WTC11 (cell line): ENCODE measurements at regions not wholly inside any gene's neighbourhood (a gene's known extent, or its start where the extent isn't known, plus 50 kb on each side); places are given as distances from the start of the nearest gene placed in this dataset.

ENCODE experiments used
- ATAC-seq: fragments of 200-7000 bp; cut with Tn5 transposase; 2 replicates; pipeline ENCODE4 v1.10.0; 2021; ENCODE audit warnings: mild to moderate bottlenecking, moderate library complexity
- CTCF ChIA-PET: fragments of 300-600 bp; sonication (Branson Sonifier 250); formaldehyde crosslinking; loops from one replicate; lab custom pipeline; 2021; ENCODE audit warnings: antibody characterized with exemption; lab: Charles Lee
- POLR2A ChIA-PET: fragments of 350-600 bp; sonication (Branson Sonifier 250); formaldehyde crosslinking; loops from one replicate; lab custom pipeline; 2021; ENCODE audit warnings: antibody characterized with exemption; lab: Charles Lee
- DNase-seq: peaks from one replicate; pipeline ENCODE4 v3.0.0; 2021; ENCODE audit warnings: low spot score
- H3K27ac Mint-ChIP-seq: 2 replicates; pipeline ENCODE4 v1.8.0; 2021; ENCODE audit warnings: mixed read lengths
- H3K27me3 Mint-ChIP-seq: 2 replicates; pipeline ENCODE4 v1.8.0; 2021; ENCODE audit warnings: low read depth, mild to moderate bottlenecking, moderate library complexity, mixed read lengths
- H3K36me3 Mint-ChIP-seq: 2 replicates; pipeline ENCODE4 v1.8.0; 2021; ENCODE audit warnings: mixed read lengths
- H3K4me1 Mint-ChIP-seq: 2 replicates; pipeline ENCODE4 v1.8.0; 2022; ENCODE audit warnings: mixed read lengths
- H3K4me3 Mint-ChIP-seq: 2 replicates; pipeline ENCODE4 v1.8.0; 2021; ENCODE audit warnings: mild to moderate bottlenecking, moderate library complexity, mixed read lengths
- H3K9me3 Mint-ChIP-seq: 2 replicates; pipeline ENCODE4 v1.8.0; 2021; ENCODE audit warnings: mixed read lengths
- ATF1 ChIP-seq: sonication (generic); formaldehyde crosslinking; IDR thresholded peaks from 2 replicates; pipeline ENCODE4 v1.8.1; 2023; ENCODE audit warnings: mild to moderate bottlenecking, moderate library complexity, missing genetic modification reagents
- CREB1 ChIP-seq: sonication (generic); formaldehyde crosslinking; IDR thresholded peaks from 2 replicates; pipeline ENCODE4 v1.8.0; 2023; ENCODE audit warnings: mild to moderate bottlenecking, missing genetic modification reagents
- ELF4 ChIP-seq: sonication (generic); formaldehyde crosslinking; IDR thresholded peaks from 2 replicates; pipeline ENCODE4 v1.8.1; 2022; ENCODE audit warnings: low read depth, mild to moderate bottlenecking, moderate library complexity, missing genetic modification reagents
- EMX1 ChIP-seq: fragments of 250-450 bp; sonication (Bioruptor Pico); IDR thresholded peaks from 2 replicates; pipeline ENCODE4 v1.8.0; 2021; ENCODE audit warnings: mild to moderate bottlenecking
- ESRRA ChIP-seq: sonication (generic); formaldehyde crosslinking; IDR thresholded peaks from 2 replicates; pipeline ENCODE4 v1.8.1; 2022; ENCODE audit warnings: mild to moderate bottlenecking, missing genetic modification reagents, borderline replicate concordance
- GRHL2 ChIP-seq: fragments of 250-450 bp; sonication (Bioruptor Pico); IDR thresholded peaks from 2 replicates; pipeline ENCODE4 v1.8.0; 2022; ENCODE audit warnings: mild to moderate bottlenecking, moderate library complexity; ENCODE audit not compliant: insufficient replicate concordance, severe bottlenecking
- HMGA2 ChIP-seq: fragments of 250-450 bp; sonication (Bioruptor Pico); IDR thresholded peaks from 2 replicates; pipeline ENCODE4 v1.4.0; 2021; ENCODE audit warnings: mild to moderate bottlenecking, moderate library complexity
- NFE2L1 ChIP-seq: sonication (generic); formaldehyde crosslinking; IDR thresholded peaks from 2 replicates; pipeline ENCODE4 v1.8.1; 2023; ENCODE audit warnings: missing genetic modification reagents
- NR2C2 ChIP-seq: sonication (generic); formaldehyde crosslinking; IDR thresholded peaks from 2 replicates; pipeline ENCODE4 v1.8.0; 2022; ENCODE audit warnings: mild to moderate bottlenecking, missing genetic modification reagents
- TCF7 ChIP-seq: sonication (generic); formaldehyde crosslinking; IDR thresholded peaks from 2 replicates; pipeline ENCODE4 v1.8.0; 2022; ENCODE audit warnings: mild to moderate bottlenecking, low read depth, missing genetic modification reagents, moderate library complexity
- USF2 ChIP-seq: sonication (generic); formaldehyde crosslinking; IDR thresholded peaks from 2 replicates; pipeline ENCODE4 v1.8.1; 2023; ENCODE audit warnings: mild to moderate bottlenecking, missing genetic modification reagents, moderate library complexity
- ZNF512 ChIP-seq: sonication (generic); formaldehyde crosslinking; IDR thresholded peaks from 2 replicates; pipeline ENCODE4 v1.8.1; 2022; ENCODE audit warnings: missing genetic modification reagents, borderline replicate concordance
- TF ChIP-seq, protein P1 (sequence below): sonication (generic); formaldehyde crosslinking; IDR thresholded peaks from 2 replicates; pipeline ENCODE4 v1.8.0; 2022; ENCODE audit warnings: mild to moderate bottlenecking, missing genetic modification reagents
- TF ChIP-seq, protein P2 (sequence below): fragments of 250-450 bp; sonication (Bioruptor Pico); IDR thresholded peaks from 2 replicates; pipeline ENCODE4 v2.1.2; 2022; ENCODE audit warnings: mild to moderate bottlenecking, moderate library complexity
- TF ChIP-seq, protein P3 (sequence below): sonication (generic); formaldehyde crosslinking; IDR thresholded peaks from 2 replicates; pipeline ENCODE4 v1.8.0; 2022; ENCODE audit warnings: missing genetic modification reagents
- TF ChIP-seq, protein P4 (sequence below): fragments of 250-450 bp; sonication (Bioruptor Pico); IDR thresholded peaks from 2 replicates; pipeline ENCODE4 v1.9.0; 2021; ENCODE audit warnings: mild to moderate bottlenecking

- TF ChIP-seq, protein P1, sequence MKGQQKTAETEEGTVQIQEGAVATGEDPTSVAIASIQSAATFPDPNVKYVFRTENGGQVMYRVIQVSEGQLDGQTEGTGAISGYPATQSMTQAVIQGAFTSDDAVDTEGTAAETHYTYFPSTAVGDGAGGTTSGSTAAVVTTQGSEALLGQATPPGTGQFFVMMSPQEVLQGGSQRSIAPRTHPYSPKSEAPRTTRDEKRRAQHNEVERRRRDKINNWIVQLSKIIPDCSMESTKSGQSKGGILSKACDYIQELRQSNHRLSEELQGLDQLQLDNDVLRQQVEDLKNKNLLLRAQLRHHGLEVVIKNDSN (CRISPR knock-in tag), result no peak
These were observed 567.4 kb downstream of the MED13L start (continued) for GRCh38 chr12:115710104-115710564.

GRCh38 chr12:115709540-115710011 is 567.9 kb downstream of the MED13L start:
- H3K27ac Mint-ChIP-seq, result no peak overlapping the region
- peaks cover 4% of the 10 kb centered on the region; the same call in 1 of the 2 replicates for H3K36me3 Mint-ChIP-seq
- peaks cover 20% of the 10 kb centered on the region for H3K9me3 Mint-ChIP-seq
- H3K4me1 Mint-ChIP-seq, result no peaks in the 10 kb centered on the region
- no peak for TF ChIP-seq EMX1 (CRISPR knock-in tag)
- TF ChIP-seq, protein P1 (CRISPR knock-in tag), result no peak
- no peak for TF ChIP-seq USF2 (CRISPR knock-in tag)
- no peak for TF ChIP-seq CREB1 (CRISPR knock-in tag)
- TF ChIP-seq ESRRA (CRISPR knock-in tag), result no peak
- TF ChIP-seq ATF1 (CRISPR knock-in tag), result no peak
- TF ChIP-seq NFE2L1 (CRISPR knock-in tag), result no peak
- no peak for DNase-seq
- ChIA-PET CTCF (no interaction called here), POLR2A (no interaction called here)
- no peak overlapping the region for H3K4me3 Mint-ChIP-seq
- no peak for ATAC-seq
- H3K27me3 Mint-ChIP-seq, result no peaks in the 10 kb centered on the region; the same call in 1 of the 2 replicates

DNA sequence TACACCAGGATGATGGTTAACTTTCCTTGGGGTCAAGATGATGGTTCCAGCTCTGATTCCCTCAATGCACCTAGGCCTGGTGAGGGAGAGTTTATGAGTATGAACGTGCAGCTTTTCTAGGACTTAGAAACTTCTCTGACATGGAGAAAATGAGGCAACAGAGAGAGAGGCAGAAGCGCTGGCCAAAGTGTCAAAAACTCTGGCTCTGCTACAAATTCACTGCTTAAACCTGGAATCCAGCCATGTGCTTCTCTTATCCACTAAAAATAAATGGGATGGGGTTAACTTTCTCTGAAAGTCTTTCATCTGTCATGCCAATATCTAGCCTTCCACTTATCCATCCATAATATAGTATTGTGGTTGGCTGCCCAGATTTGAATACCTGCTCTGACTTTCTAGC is 568.7 kb downstream of the MED13L start:
- no peak for DNase-seq
- H3K4me3 Mint-ChIP-seq, result no peak overlapping the region
- peaks cover 4% of the 10 kb centered on the region; the same call in 1 of the 2 replicates for H3K36me3 Mint-ChIP-seq
- H3K9me3 Mint-ChIP-seq, result peaks cover 20% of the 10 kb centered on the region
- CTCF ChIA-PET, result no interaction called here
- no peaks in the 10 kb centered on the region; the same call in 1 of the 2 replicates for H3K27me3 Mint-ChIP-seq
- POLR2A ChIA-PET, result no interaction called here
- no peaks in the 10 kb centered on the region for H3K4me1 Mint-ChIP-seq
- no peak overlapping the region for H3K27ac Mint-ChIP-seq
- no peak for ATAC-seq
- TF ChIP-seq, protein P2, sequence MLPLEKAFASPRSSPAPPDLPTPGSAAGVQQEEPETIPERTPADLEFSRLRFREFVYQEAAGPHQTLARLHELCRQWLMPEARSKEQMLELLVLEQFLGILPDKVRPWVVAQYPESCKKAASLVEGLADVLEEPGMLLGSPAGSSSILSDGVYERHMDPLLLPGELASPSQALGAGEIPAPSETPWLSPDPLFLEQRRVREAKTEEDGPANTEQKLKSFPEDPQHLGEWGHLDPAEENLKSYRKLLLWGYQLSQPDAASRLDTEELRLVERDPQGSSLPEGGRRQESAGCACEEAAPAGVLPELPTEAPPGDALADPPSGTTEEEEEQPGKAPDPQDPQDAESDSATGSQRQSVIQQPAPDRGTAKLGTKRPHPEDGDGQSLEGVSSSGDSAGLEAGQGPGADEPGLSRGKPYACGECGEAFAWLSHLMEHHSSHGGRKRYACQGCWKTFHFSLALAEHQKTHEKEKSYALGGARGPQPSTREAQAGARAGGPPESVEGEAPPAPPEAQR (CRISPR knock-in tag), result no peak
- TF ChIP-seq, protein P3, sequence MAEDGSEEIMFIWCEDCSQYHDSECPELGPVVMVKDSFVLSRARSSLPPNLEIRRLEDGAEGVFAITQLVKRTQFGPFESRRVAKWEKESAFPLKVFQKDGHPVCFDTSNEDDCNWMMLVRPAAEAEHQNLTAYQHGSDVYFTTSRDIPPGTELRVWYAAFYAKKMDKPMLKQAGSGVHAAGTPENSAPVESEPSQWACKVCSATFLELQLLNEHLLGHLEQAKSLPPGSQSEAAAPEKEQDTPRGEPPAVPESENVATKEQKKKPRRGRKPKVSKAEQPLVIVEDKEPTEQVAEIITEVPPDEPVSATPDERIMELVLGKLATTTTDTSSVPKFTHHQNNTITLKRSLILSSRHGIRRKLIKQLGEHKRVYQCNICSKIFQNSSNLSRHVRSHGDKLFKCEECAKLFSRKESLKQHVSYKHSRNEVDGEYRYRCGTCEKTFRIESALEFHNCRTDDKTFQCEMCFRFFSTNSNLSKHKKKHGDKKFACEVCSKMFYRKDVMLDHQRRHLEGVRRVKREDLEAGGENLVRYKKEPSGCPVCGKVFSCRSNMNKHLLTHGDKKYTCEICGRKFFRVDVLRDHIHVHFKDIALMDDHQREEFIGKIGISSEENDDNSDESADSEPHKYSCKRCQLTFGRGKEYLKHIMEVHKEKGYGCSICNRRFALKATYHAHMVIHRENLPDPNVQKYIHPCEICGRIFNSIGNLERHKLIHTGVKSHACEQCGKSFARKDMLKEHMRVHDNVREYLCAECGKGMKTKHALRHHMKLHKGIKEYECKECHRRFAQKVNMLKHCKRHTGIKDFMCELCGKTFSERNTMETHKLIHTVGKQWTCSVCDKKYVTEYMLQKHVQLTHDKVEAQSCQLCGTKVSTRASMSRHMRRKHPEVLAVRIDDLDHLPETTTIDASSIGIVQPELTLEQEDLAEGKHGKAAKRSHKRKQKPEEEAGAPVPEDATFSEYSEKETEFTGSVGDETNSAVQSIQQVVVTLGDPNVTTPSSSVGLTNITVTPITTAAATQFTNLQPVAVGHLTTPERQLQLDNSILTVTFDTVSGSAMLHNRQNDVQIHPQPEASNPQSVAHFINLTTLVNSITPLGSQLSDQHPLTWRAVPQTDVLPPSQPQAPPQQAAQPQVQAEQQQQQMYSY, result no peak
- TF ChIP-seq ELF4 (CRISPR knock-in tag) (no peak), ZNF512 (CRISPR knock-in tag) (no peak), NR2C2 (CRISPR knock-in tag) (no peak), HMGA2 (no peak), NFE2L1 (CRISPR knock-in tag) (no peak), TCF7 (no peak), GRHL2 (CRISPR knock-in tag) (no peak), EMX1 (CRISPR knock-in tag) (no peak)
- TF ChIP-seq, protein P1 (CRISPR knock-in tag), result no peak
- TF ChIP-seq, protein P4, sequence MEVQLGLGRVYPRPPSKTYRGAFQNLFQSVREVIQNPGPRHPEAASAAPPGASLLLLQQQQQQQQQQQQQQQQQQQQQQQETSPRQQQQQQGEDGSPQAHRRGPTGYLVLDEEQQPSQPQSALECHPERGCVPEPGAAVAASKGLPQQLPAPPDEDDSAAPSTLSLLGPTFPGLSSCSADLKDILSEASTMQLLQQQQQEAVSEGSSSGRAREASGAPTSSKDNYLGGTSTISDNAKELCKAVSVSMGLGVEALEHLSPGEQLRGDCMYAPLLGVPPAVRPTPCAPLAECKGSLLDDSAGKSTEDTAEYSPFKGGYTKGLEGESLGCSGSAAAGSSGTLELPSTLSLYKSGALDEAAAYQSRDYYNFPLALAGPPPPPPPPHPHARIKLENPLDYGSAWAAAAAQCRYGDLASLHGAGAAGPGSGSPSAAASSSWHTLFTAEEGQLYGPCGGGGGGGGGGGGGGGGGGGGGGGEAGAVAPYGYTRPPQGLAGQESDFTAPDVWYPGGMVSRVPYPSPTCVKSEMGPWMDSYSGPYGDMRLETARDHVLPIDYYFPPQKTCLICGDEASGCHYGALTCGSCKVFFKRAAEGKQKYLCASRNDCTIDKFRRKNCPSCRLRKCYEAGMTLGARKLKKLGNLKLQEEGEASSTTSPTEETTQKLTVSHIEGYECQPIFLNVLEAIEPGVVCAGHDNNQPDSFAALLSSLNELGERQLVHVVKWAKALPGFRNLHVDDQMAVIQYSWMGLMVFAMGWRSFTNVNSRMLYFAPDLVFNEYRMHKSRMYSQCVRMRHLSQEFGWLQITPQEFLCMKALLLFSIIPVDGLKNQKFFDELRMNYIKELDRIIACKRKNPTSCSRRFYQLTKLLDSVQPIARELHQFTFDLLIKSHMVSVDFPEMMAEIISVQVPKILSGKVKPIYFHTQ, result no peak
